SU-DHL-6 (cell line): ENCODE measurements at regions not wholly inside any gene's neighbourhood (a gene's known extent, or its start where the extent isn't known, plus 50 kb on each side); places are given as distances from the start of the nearest gene placed in this dataset.

Experiments used
- CTCF ChIP-seq: fragments of 200-600 bp; sonication (generic); IDR thresholded peaks from one replicate; pipeline ENCODE4 v1.5.1; 2017; ENCODE audit warnings: antibody characterized with exemption, mild to moderate bottlenecking, low read length, moderate library complexity; ENCODE audit not compliant: insufficient read depth, poor library complexity, severe bottlenecking
- EZH2phosphoT487 ChIP-seq: fragments of 200-600 bp; sonication (generic), shearing (Covaris generic); conservative IDR thresholded peaks from 2 replicates; pipeline ENCODE4 v1.6.1; 2018; ENCODE audit warnings: mild to moderate bottlenecking, antibody characterized with exemption, low read length, moderate library complexity, mixed read lengths

GRCh38 chr9:121558473-121558872 is 58.8 kb upstream of the GGTA1 start:
- TF ChIP-seq EZH2phosphoT487, result no peak
- no peak for TF ChIP-seq CTCF
